ENCODE measurements at regions not wholly inside any gene's neighbourhood (a gene's known extent, or its start where the extent isn't known, plus 50 kb on each side); places are given as distances from the start of the nearest gene placed in this dataset.

- no peak overlapping the region for H2BK5ac ChIP-seq (ENCODE audit: low read depth, low read length)
- TF ChIP-seq TAF1 (IDR thresholded peaks at IDR 0.05; ENCODE audit: low read depth, low read length), result no peak
- no peak for TF ChIP-seq BCL11A (IDR thresholded peaks at IDR 0.05; ENCODE audit: low read depth in 2 of 2, low read length in 2 of 2)
- TF ChIP-seq SUZ12 (IDR thresholded peaks at IDR 0.05; ENCODE audit: low read length), result no peak
- no peak for TF ChIP-seq MAX (IDR thresholded peaks at IDR 0.05)
- no peak for TF ChIP-seq TCF12 (IDR thresholded peaks at IDR 0.05; ENCODE audit: low read depth, low read length)
- no peak for TF ChIP-seq CBX8 (IDR thresholded peaks at IDR 0.05; ENCODE audit: borderline replicate concordance, low read depth, low read length)
- TF ChIP-seq EP300 (IDR thresholded peaks at IDR 0.05; ENCODE audit: borderline replicate concordance in 1 of 2, low read depth in 2 of 2, low read length in 2 of 2), result no peak
- no peak for TF ChIP-seq CTCF (IDR thresholded peaks at IDR 0.05; ENCODE audit: control extremely low read depth in 1 of 3, insufficient read depth in 1 of 3, low read depth in 1 of 3, low read length in 3 of 3)
- TF ChIP-seq EZH2 (IDR thresholded peaks at IDR 0.05; ENCODE audit: low read depth, low read length, severe bottlenecking), result no peak
- TF ChIP-seq KDM1A (IDR thresholded peaks at IDR 0.05; ENCODE audit: borderline replicate concordance, low read length), result no peak
- no peak for TF ChIP-seq ATF3 (IDR thresholded peaks at IDR 0.05; ENCODE audit: insufficient read depth, low read depth, low read length)
Observed at GRCh38 chr1:173367136-173367535, 110.0 kb upstream of the PRDX6 start.

More at GRCh38 chr1:173367136-173367535, 110.0 kb upstream of the PRDX6 start:
- Histone ChIP-seq H3K27ac (ENCODE audit: low read depth, low read length) (no peak overlapping the region), H3K4me3 (ENCODE audit: extremely low read depth in 1 of 4, insufficient read depth in 2 of 4, low read depth in 3 of 4, low read length in 4 of 4) (no peak overlapping the region), H2AFZ (ENCODE audit: low read length) (no peak overlapping the region), H3K79me1 (ENCODE audit: low read depth, low read length) (no peaks in the 10 kb centered on the region), H2BK20ac (ENCODE audit: low read length) (no peak overlapping the region), H3K14ac (ENCODE audit: insufficient read length) (no peak overlapping the region), H3K27me3 (replicated peaks in 1 of 4; ENCODE audit: control insufficient read depth in 3 of 4, extremely low read depth in 1 of 4, insufficient read depth in 3 of 4, low read length in 3 of 4) (no peaks in the 10 kb centered on the region), H3K18ac (ENCODE audit: extremely low read depth, low read length) (no peak overlapping the region), H3K4ac (replicated peaks; ENCODE audit: insufficient read length, low read depth, low read length) (no peak overlapping the region), H3K23ac (ENCODE audit: insufficient read length) (no peak overlapping the region), H3K9me3 (ENCODE audit: insufficient read depth in 2 of 2, low read depth in 1 of 2, low read length in 1 of 2) (no peaks in the 10 kb centered on the region), H3K56ac (replicated peaks; ENCODE audit: insufficient read length, low read depth, low read length) (no peak overlapping the region), H2BK12ac (ENCODE audit: low read depth, low read length) (no peak overlapping the region), H2AK5ac (ENCODE audit: low read depth, low read length) (no peak overlapping the region), H3K4me1 (replicated peaks in 1 of 4; ENCODE audit: control insufficient read depth in 3 of 4, insufficient read depth in 4 of 4, low read length in 3 of 4) (no peaks in the 10 kb centered on the region), H3K9ac (replicated peaks in 1 of 4; ENCODE audit: extremely low read depth in 1 of 4, low read depth in 3 of 4, low read length in 3 of 4) (no peak overlapping the region), H3K79me2 (ENCODE audit: control insufficient read depth in 1 of 2, insufficient read depth in 2 of 2, low read length in 2 of 2) (no peaks in the 10 kb centered on the region), H3K36me3 (ENCODE audit: control insufficient read depth in 2 of 4, insufficient read depth in 4 of 4, low read length in 3 of 4) (no peaks in the 10 kb centered on the region), H3K4me2 (ENCODE audit: insufficient read depth in 1 of 2, low read depth in 2 of 2, low read length in 2 of 2) (no peak overlapping the region), H3K23me2 (ENCODE audit: low read depth, low read length) (no peaks in the 10 kb centered on the region), H4K91ac (replicated peaks; ENCODE audit: insufficient read length, low read length) (no peak overlapping the region), H4K8ac (ENCODE audit: extremely low read depth, insufficient read depth, low read length) (no peak overlapping the region), H4K5ac (ENCODE audit: insufficient read length, low read depth, low read length) (no peak overlapping the region), H4K20me1 (replicated peaks in 1 of 2; ENCODE audit: control insufficient read depth in 1 of 2, insufficient read depth in 2 of 2, low read length in 2 of 2) (no peaks in the 10 kb centered on the region), H2BK15ac (ENCODE audit: low read length) (no peak overlapping the region), H2BK120ac (replicated peaks; ENCODE audit: low read depth, low read length) (no peak overlapping the region)
- ChIA-PET CTCF (ENCODE audit: partially characterized antibody) (interaction anchor here (0.7 to 0.8 kb wide), 2 partner anchors 17 to 51 kb away, joined by 3 read pairs; no protein-coding TSS in a partner anchor), POLR2A (ENCODE audit: partially characterized antibody) (interaction anchor here (1.2 kb wide), 1 partner anchor 501 kb away, joined by 3 read pairs; the partner anchor contains the start of genes GAS5 and ZBTB37)
- WGBS, 2 experiments (ENCODE audit: extremely low coverage in 1 of 2, insufficient coverage in 1 of 2, insufficient read length in 1 of 2, insufficient replicate concordance in 2 of 2, low coverage in 1 of 2, low lambda C conversion rate in 2 of 2, missing lambda C conversion rate in 1 of 2), result 88% methylated on average over 6 of the region's 6 CpGs; no CpG with 5 or more reads in 1 of the 2 experiments
- FAIRE-seq, result no peak
- no peak for DNase-seq (ENCODE audit: low read depth in 1 of 2, low spot score in 2 of 2)

Data from H1 (cell line).